ENCODE measurements at regions not wholly inside any gene's neighbourhood (a gene's known extent, or its start where the extent isn't known, plus 50 kb on each side); places are given as distances from the start of the nearest gene placed in this dataset.

DNA sequence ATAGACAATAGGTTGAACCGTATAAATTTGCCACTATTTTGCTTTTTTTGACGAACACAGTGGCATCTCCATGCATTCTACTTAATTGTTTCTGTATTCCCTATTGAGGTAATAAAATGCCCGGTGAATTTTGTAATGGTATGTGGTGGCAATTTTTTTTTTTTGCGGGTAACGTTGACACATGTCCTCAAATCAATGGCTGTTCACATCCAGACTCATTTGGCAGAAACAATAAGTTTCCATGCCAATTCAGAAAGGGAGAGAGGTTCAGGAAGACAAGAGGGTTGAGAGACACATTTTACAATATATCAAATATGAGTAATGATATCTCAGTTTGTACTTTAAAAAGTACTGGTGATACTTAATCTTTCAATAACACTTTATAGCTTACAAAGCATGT, 463.9 kb downstream of the WDR72 start:
- Histone ChIP-seq H3K36me3 (no peaks in the 10 kb centered on the region), H3K9me3 (no peaks in the 10 kb centered on the region), H3K4me1 (ENCODE audit: control insufficient read depth in 1 of 2, low read depth in 2 of 2) (no peaks in the 10 kb centered on the region), H3K27me3 (replicated peaks; ENCODE audit: insufficient read depth) (no peaks in the 10 kb centered on the region), H3K4me3 (no peak overlapping the region), H3K27ac (no peak overlapping the region)
- ATAC-seq (ENCODE audit: insufficient number of reproducible peaks, low FRiP score, low read depth) = no peak
- TF ChIP-seq, protein P1, sequence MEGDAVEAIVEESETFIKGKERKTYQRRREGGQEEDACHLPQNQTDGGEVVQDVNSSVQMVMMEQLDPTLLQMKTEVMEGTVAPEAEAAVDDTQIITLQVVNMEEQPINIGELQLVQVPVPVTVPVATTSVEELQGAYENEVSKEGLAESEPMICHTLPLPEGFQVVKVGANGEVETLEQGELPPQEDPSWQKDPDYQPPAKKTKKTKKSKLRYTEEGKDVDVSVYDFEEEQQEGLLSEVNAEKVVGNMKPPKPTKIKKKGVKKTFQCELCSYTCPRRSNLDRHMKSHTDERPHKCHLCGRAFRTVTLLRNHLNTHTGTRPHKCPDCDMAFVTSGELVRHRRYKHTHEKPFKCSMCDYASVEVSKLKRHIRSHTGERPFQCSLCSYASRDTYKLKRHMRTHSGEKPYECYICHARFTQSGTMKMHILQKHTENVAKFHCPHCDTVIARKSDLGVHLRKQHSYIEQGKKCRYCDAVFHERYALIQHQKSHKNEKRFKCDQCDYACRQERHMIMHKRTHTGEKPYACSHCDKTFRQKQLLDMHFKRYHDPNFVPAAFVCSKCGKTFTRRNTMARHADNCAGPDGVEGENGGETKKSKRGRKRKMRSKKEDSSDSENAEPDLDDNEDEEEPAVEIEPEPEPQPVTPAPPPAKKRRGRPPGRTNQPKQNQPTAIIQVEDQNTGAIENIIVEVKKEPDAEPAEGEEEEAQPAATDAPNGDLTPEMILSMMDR (IDR thresholded peaks at IDR 0.05) = no peak
- DNase-seq (ENCODE audit: low spot score) = no peak

DNA sequence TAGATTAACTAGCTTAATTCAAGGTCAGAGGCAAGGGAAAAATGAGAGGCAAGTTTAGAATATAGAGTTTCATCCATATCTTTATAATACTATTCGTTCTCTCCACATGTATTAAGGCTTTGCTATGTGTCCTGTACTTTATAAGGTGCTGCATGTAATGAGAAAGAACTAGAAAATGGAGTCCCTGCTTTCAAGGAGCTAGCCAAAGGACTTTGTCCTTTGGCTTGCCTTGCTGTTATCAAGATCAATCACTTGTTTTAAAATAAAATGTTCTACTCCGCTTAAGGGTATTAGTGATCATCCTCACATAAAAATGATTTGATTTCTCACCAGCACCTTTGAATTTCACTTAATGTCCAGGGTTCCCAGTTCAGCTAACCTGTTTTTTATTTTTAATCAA, 470.9 kb downstream of the WDR72 start:
- no peak for DNase-seq (ENCODE audit: low spot score)
- H3K36me3 ChIP-seq = no peaks in the 10 kb centered on the region
- H3K27me3 ChIP-seq (replicated peaks; ENCODE audit: insufficient read depth) = no peaks in the 10 kb centered on the region
- TF ChIP-seq, protein P1 (IDR thresholded peaks at IDR 0.05) = no peak
- no peaks in the 10 kb centered on the region for H3K9me3 ChIP-seq
- H3K4me3 ChIP-seq = no peak overlapping the region
- H3K27ac ChIP-seq = no peak overlapping the region
- ATAC-seq (ENCODE audit: insufficient number of reproducible peaks, low FRiP score, low read depth) = no peak
- H3K4me1 ChIP-seq (ENCODE audit: control insufficient read depth in 1 of 2, low read depth in 2 of 2) = no peaks in the 10 kb centered on the region

DNA sequence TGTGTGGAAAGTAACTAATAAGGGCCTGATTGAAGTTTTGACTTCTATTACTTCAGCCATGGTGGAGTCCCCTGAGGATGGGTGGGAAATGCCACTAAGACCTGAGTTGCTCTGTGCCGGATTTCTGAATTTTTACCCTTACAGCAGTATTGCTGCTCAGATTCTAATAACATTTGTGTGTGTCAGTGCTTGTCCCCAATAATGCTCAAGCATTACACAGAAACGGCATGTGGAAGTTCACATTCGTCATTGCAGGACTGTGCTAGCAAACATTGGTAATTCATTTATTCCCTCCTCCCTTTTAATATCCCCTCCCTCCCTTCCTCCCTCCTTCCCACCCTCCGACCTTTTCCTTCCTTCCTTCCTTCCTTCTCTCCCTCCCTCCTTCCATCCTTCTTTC, 484.5 kb upstream of the ONECUT1 start:
- no peak overlapping the region for H3K27ac ChIP-seq

DNA sequence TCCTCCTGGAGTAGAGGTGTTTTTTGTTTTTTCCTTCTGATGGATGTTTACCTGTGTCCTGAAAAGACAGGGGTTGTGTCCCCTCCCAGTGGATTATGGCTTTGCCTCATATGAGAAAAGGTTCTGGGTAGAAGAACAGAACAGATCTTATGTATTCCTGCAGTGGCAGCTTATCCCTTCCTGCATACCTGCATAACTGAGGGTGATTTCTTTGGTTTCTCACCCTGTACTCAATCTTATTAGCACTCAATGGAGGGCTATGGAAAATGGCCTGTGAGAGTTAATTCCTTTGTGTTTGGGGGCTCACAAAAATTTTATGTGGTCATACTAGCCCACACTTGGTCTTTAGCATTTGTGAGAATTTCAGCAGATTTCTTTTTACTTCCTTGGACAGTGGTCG, 482.0 kb upstream of the ONECUT1 start:
- Histone ChIP-seq H3K27ac (no peak overlapping the region), H3K36me3 (no peaks in the 10 kb centered on the region), H3K4me3 (no peak overlapping the region), H3K4me1 (ENCODE audit: control insufficient read depth in 1 of 2, low read depth in 2 of 2) (no peaks in the 10 kb centered on the region), H3K27me3 (replicated peaks; ENCODE audit: insufficient read depth) (no peaks in the 10 kb centered on the region), H3K9me3 (no peaks in the 10 kb centered on the region)
- DNase-seq (ENCODE audit: low spot score) (no peak), ATAC-seq (ENCODE audit: insufficient number of reproducible peaks, low FRiP score, low read depth) (no peak)
- TF ChIP-seq, protein P1 (IDR thresholded peaks at IDR 0.05) = no peak

More for the DNA sequence above, 484.5 kb upstream of the ONECUT1 start:
- Histone ChIP-seq H3K9me3 (no peaks in the 10 kb centered on the region), H3K4me1 (ENCODE audit: control insufficient read depth in 1 of 2, low read depth in 2 of 2) (no peaks in the 10 kb centered on the region), H3K4me3 (no peak overlapping the region), H3K27me3 (replicated peaks; ENCODE audit: insufficient read depth) (no peaks in the 10 kb centered on the region), H3K36me3 (no peaks in the 10 kb centered on the region)
- ATAC-seq (ENCODE audit: insufficient number of reproducible peaks, low FRiP score, low read depth) (no peak), DNase-seq (ENCODE audit: low spot score) (no peak)
- TF ChIP-seq, protein P1 (IDR thresholded peaks at IDR 0.05) = no peak

DNA sequence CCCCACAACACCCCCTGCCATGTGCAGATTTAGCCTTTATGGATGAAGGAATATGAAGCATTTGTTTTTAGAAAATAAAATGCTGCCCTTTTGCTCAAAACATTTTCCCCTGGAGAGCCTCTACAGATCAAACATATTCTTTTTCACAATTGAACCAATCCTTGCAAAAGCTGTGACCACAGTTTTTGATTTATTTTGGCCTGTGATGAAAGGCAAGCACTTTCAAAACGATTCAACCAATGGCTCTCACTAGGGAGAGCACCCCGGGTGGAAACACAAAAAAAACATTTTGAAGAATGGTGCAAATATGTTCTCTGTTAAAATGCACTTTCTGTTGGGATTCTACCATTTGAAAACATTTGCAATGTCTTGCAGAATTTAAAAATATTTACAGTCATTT, 476.0 kb upstream of the ONECUT1 start:
- DNase-seq (ENCODE audit: low spot score) = no peak
- Histone ChIP-seq H3K27ac (no peak overlapping the region), H3K9me3 (no peaks in the 10 kb centered on the region), H3K4me1 (ENCODE audit: control insufficient read depth in 1 of 2, low read depth in 2 of 2) (no peaks in the 10 kb centered on the region), H3K36me3 (no peaks in the 10 kb centered on the region), H3K4me3 (no peak overlapping the region), H3K27me3 (replicated peaks; ENCODE audit: insufficient read depth) (no peaks in the 10 kb centered on the region)
- ATAC-seq (ENCODE audit: insufficient number of reproducible peaks, low FRiP score, low read depth) = no peak
- TF ChIP-seq, protein P1 (IDR thresholded peaks at IDR 0.05) = no peak

All from thoracic aorta (tissue), 2 donors.